NCI-H748 (cell line): ENCODE measurements at regions not wholly inside any gene's neighbourhood (a gene's known extent, or its start where the extent isn't known, plus 50 kb on each side); places are given as distances from the start of the nearest gene placed in this dataset.
A peak's percentile ranks its signal among the peaks of the same experiment; 100 is the strongest.
"Not testable (repeated sequence)": the region's sequence is repeated elsewhere in the genome, so short reads cannot be mapped to it uniquely, and the experiment has no call there.

Source experiments
- DNase-seq: peaks from one replicate; lab custom pipeline; 2025; ENCODE audit not compliant: unreplicated experiment; lab: John Stamatoyannopoulos, UW

GRCh38 chr10:2921956-2922680 is 145.2 kb upstream of the PFKP start:
- DNase-seq: no peak

GRCh38 chr10:2920637-2921036 is 146.7 kb upstream of the PFKP start:
- DNase-seq: peak; percentile 97

GRCh38 chr10:2920168-2920567 is 147.2 kb upstream of the PFKP start:
- no peak for DNase-seq

- DNase-seq: no peak
These were observed 148.3 kb upstream of the PFKP start for GRCh38 chr10:2919016-2919415.

- no peak for DNase-seq
These were observed 148.9 kb upstream of the PFKP start for GRCh38 chr10:2918489-2918888.

GRCh38 chr10:2917926-2918325 is 149.4 kb upstream of the PFKP start:
- DNase-seq: no peak

GRCh38 chr10:2915412-2915811 is 151.9 kb upstream of the PFKP start:
- no peak for DNase-seq

GRCh38 chr10:2914741-2915140 is 152.6 kb upstream of the PFKP start:
- no peak for DNase-seq

GRCh38 chr10:2913474-2913873 is 153.9 kb upstream of the PFKP start:
- DNase-seq: no peak

- no peak for DNase-seq
These were observed 156.7 kb upstream of the PFKP start for GRCh38 chr10:2910656-2911055.

GRCh38 chr10:2909921-2910320 is 157.4 kb upstream of the PFKP start:
- DNase-seq: no peak

GRCh38 chr10:2908851-2909630 is 158.3 kb upstream of the PFKP start:
- no peak for DNase-seq

GRCh38 chr10:2906974-2907373 is 160.4 kb upstream of the PFKP start:
- no peak for DNase-seq

- no peak for DNase-seq
These were observed 161.5 kb upstream of the PFKP start for GRCh38 chr10:2905851-2906250.

- DNase-seq: no peak
These were observed 166.8 kb upstream of the PFKP start for GRCh38 chr10:2900530-2900929.

- DNase-seq: no peak
These were observed 167.9 kb upstream of the PFKP start for GRCh38 chr10:2899246-2899951.

GRCh38 chr10:2898509-2898860 is 168.9 kb upstream of the PFKP start:
- DNase-seq: no peak

GRCh38 chr10:2897619-2898508 is 169.5 kb upstream of the PFKP start:
- DNase-seq: no peak

- DNase-seq: not testable (repeated sequence)
These were observed 171.0 kb upstream of the PFKP start for GRCh38 chr10:2896334-2896733.

GRCh38 chr10:2895594-2896196 is 171.7 kb upstream of the PFKP start:
- no peak for DNase-seq

GRCh38 chr10:2893991-2894390 is 173.4 kb upstream of the PFKP start:
- no peak for DNase-seq
